ENCODE measurements at regions not wholly inside any gene's neighbourhood (a gene's known extent, or its start where the extent isn't known, plus 50 kb on each side); places are given as distances from the start of the nearest gene placed in this dataset.

DNA sequence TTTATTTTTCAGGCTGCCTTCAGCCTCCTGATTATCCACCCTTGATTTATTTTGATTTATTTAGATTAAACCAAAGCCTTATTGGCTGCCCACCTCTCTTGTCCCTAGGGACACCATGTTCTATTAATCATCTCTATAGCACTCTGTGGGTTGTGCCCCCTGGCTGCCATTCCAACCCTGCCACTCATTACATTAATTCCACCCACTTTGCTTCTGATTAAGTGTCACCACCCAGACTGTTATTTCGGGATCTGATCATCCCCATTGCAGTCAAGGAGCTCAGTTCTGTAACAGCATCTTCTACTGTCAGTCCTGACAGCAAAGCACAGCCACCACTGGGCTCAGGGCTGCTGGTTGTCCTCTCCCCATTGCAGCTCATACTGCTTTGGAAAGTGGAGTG lies 175.1 kb upstream of the DDX18 start (continued):
- TF ChIP-seq, protein P1, sequence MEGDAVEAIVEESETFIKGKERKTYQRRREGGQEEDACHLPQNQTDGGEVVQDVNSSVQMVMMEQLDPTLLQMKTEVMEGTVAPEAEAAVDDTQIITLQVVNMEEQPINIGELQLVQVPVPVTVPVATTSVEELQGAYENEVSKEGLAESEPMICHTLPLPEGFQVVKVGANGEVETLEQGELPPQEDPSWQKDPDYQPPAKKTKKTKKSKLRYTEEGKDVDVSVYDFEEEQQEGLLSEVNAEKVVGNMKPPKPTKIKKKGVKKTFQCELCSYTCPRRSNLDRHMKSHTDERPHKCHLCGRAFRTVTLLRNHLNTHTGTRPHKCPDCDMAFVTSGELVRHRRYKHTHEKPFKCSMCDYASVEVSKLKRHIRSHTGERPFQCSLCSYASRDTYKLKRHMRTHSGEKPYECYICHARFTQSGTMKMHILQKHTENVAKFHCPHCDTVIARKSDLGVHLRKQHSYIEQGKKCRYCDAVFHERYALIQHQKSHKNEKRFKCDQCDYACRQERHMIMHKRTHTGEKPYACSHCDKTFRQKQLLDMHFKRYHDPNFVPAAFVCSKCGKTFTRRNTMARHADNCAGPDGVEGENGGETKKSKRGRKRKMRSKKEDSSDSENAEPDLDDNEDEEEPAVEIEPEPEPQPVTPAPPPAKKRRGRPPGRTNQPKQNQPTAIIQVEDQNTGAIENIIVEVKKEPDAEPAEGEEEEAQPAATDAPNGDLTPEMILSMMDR (IDR thresholded peaks at IDR 0.05; ENCODE audit: low read depth, low read length, missing input control), result no peak
- no peak for TF ChIP-seq RAD21 (IDR thresholded peaks at IDR 0.05)

DNA sequence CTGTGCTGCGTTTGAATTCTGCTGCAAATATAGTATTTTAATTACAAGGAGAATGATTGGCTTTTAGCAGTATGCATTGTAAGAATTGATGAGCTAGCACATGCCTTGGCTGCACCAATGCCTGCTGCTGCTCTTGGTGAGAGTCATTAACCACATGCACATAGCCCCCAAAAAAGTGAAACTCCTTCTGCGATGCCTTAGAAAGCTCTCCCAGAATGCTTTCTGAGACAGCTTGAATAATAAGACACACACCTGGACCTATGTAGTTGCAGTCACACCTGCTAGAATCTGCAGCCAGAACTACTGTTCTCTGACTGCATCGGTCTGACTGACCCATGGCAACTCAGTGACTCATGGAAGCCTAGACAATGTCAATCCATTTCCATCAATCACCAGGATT lies 170.1 kb upstream of the DDX18 start:
- DNase-seq (ENCODE audit: low spot score), result no peak
- H3K36me3 ChIP-seq (ENCODE audit: control insufficient read depth in 4 of 4, insufficient read depth in 3 of 4, low read depth in 1 of 4, low read length in 3 of 4), result no peaks in the 10 kb centered on the region
- no peaks in the 10 kb centered on the region for H3K27me3 ChIP-seq (ENCODE audit: control insufficient read depth in 4 of 4, insufficient read depth in 4 of 4, low read length in 3 of 4)
- no peak overlapping the region for H3K9ac ChIP-seq (ENCODE audit: low read depth in 1 of 2, low read length in 2 of 2)
- no peak overlapping the region for H3K27ac ChIP-seq (ENCODE audit: low read depth in 1 of 2, low read length in 2 of 2)
- no peak overlapping the region for H3K4me3 ChIP-seq (ENCODE audit: low read depth in 1 of 3, low read length in 3 of 3)
- H3K4me1 ChIP-seq (ENCODE audit: control insufficient read depth in 4 of 4, insufficient read depth in 4 of 4, low read length in 3 of 4), result no peaks in the 10 kb centered on the region
- TF ChIP-seq FOXA2 (IDR thresholded peaks at IDR 0.05), result no peak
- TF ChIP-seq RAD21 (IDR thresholded peaks at IDR 0.05), result no peak
- TF ChIP-seq JUND (IDR thresholded peaks at IDR 0.05), result no peak
- TF ChIP-seq TAF1 (conservative IDR thresholded peaks at IDR 0.05), result no peak
- no peak for TF ChIP-seq SP1 (IDR thresholded peaks at IDR 0.05)
- TF ChIP-seq, protein P2, sequence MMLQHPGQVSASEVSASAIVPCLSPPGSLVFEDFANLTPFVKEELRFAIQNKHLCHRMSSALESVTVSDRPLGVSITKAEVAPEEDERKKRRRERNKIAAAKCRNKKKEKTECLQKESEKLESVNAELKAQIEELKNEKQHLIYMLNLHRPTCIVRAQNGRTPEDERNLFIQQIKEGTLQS (IDR thresholded peaks at IDR 0.05), result no peak
- TF ChIP-seq FOXA1 (IDR thresholded peaks at IDR 0.05), result no peak
- no peak for TF ChIP-seq NR2F2 (IDR thresholded peaks at IDR 0.05)
- TF ChIP-seq RXRA (IDR thresholded peaks at IDR 0.05), result no peak
- TF ChIP-seq HNF4A (conservative IDR thresholded peaks at IDR 0.05), result no peak
- TF ChIP-seq, protein P3, sequence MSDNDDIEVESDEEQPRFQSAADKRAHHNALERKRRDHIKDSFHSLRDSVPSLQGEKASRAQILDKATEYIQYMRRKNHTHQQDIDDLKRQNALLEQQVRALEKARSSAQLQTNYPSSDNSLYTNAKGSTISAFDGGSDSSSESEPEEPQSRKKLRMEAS (IDR thresholded peaks at IDR 0.05), result no peak
- TF ChIP-seq HNF4G (IDR thresholded peaks at IDR 0.05), result no peak
- no peak for TF ChIP-seq YY1 (IDR thresholded peaks at IDR 0.05)
- no peak for TF ChIP-seq EGR1 (IDR thresholded peaks at IDR 0.05; ENCODE audit: low read depth in 2 of 2)
- TF ChIP-seq, protein P4, sequence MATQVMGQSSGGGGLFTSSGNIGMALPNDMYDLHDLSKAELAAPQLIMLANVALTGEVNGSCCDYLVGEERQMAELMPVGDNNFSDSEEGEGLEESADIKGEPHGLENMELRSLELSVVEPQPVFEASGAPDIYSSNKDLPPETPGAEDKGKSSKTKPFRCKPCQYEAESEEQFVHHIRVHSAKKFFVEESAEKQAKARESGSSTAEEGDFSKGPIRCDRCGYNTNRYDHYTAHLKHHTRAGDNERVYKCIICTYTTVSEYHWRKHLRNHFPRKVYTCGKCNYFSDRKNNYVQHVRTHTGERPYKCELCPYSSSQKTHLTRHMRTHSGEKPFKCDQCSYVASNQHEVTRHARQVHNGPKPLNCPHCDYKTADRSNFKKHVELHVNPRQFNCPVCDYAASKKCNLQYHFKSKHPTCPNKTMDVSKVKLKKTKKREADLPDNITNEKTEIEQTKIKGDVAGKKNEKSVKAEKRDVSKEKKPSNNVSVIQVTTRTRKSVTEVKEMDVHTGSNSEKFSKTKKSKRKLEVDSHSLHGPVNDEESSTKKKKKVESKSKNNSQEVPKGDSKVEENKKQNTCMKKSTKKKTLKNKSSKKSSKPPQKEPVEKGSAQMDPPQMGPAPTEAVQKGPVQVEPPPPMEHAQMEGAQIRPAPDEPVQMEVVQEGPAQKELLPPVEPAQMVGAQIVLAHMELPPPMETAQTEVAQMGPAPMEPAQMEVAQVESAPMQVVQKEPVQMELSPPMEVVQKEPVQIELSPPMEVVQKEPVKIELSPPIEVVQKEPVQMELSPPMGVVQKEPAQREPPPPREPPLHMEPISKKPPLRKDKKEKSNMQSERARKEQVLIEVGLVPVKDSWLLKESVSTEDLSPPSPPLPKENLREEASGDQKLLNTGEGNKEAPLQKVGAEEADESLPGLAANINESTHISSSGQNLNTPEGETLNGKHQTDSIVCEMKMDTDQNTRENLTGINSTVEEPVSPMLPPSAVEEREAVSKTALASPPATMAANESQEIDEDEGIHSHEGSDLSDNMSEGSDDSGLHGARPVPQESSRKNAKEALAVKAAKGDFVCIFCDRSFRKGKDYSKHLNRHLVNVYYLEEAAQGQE (IDR thresholded peaks at IDR 0.05), result no peak
- TF ChIP-seq, protein P1 (IDR thresholded peaks at IDR 0.05; ENCODE audit: low read depth, low read length, missing input control), result no peak
- WGBS, result 61% methylated on average over 3 of the region's 3 CpGs
- H3K9me3 ChIP-seq (ENCODE audit: control insufficient read depth in 4 of 4, low read length in 3 of 4), result no peaks in the 10 kb centered on the region

All from liver (tissue), 8 donors.